GM23248 (cell line): ENCODE measurements at regions not wholly inside any gene's neighbourhood (a gene's known extent, or its start where the extent isn't known, plus 50 kb on each side); places are given as distances from the start of the nearest gene placed in this dataset.
A peak's percentile ranks its signal among the peaks of the same experiment; 100 is the strongest.
"Not testable (repeated sequence)": the region's sequence is repeated elsewhere in the genome, so short reads cannot be mapped to it uniquely, and the experiment has no call there.

Experiments
- DNase-seq: peaks from one replicate; pipeline ENCODE4 v3.0.0-alpha.2; 2015
- H2AFZ ChIP-seq: fragments of 200-600 bp; sonication (generic); 2 replicates; pipeline ENCODE4 v1.6.1; 2016; ENCODE audit warnings: antibody characterized with exemption
- H3F3A ChIP-seq: fragments of 200-600 bp; sonication (generic); 2 replicates; pipeline ENCODE4 v1.6.1; 2016; ENCODE audit warnings: mild to moderate bottlenecking, antibody characterized with exemption, mixed run types; ENCODE audit not compliant: insufficient read depth
- H3K27ac ChIP-seq: fragments of 200-600 bp; sonication (generic); 2 replicates; pipeline ENCODE4 v1.5.1; 2016; ENCODE audit warnings: mild to moderate bottlenecking
- H3K27me3 ChIP-seq: fragments of 200-600 bp; sonication (generic); replicated peaks from 2 replicates; pipeline ENCODE4 v1.6.1; 2016; ENCODE audit warnings: mild to moderate bottlenecking; ENCODE audit not compliant: insufficient read depth
- H3K36me3 ChIP-seq: fragments of 200-600 bp; sonication (generic); 2 replicates; pipeline ENCODE4 v1.6.1; 2016; ENCODE audit warnings: low read depth, mild to moderate bottlenecking
- H3K4me1 ChIP-seq: fragments of 200-600 bp; sonication (generic); 2 replicates; pipeline ENCODE4 v1.6.1; 2016; ENCODE audit warnings: mild to moderate bottlenecking; ENCODE audit not compliant: insufficient read depth
- H3K4me2 ChIP-seq: fragments of 200-600 bp; sonication (generic); one replicate; pipeline ENCODE4 v1.6.1; 2016; ENCODE audit warnings: mild to moderate bottlenecking; ENCODE audit not compliant: unreplicated experiment
- H3K4me3 ChIP-seq: fragments of 200-600 bp; sonication (generic); 2 replicates; pipeline ENCODE4 v1.5.1; 2016; ENCODE audit warnings: mild to moderate bottlenecking
- H3K79me2 ChIP-seq: fragments of 200-600 bp; sonication (generic); 2 replicates; pipeline ENCODE4 v1.6.1; 2016; ENCODE audit warnings: mild to moderate bottlenecking; ENCODE audit not compliant: insufficient read depth
- H3K9ac ChIP-seq: fragments of 200-600 bp; sonication (generic); 2 replicates; pipeline ENCODE4 v1.6.1; 2016; ENCODE audit warnings: mild to moderate bottlenecking
- H3K9me2 ChIP-seq: fragments of 200-600 bp; sonication (generic); 2 replicates; pipeline ENCODE4 v1.6.1; 2016; ENCODE audit warnings: mixed run types, mild to moderate bottlenecking, moderate library complexity; ENCODE audit not compliant: insufficient read depth
- H3K9me3 ChIP-seq: fragments of 200-600 bp; sonication (generic); one replicate; pipeline ENCODE4 v1.6.1; 2017; ENCODE audit warnings: low read depth
- H4K20me1 ChIP-seq: fragments of 200-600 bp; sonication (generic); 2 replicates; pipeline ENCODE4 v1.6.0; 2016; ENCODE audit not compliant: insufficient read depth
- EZH2 ChIP-seq: fragments of 200-600 bp; sonication (generic); IDR thresholded peaks from 2 replicates; pipeline ENCODE4 v1.6.1; 2018; ENCODE audit warnings: antibody characterized with exemption, mild to moderate bottlenecking; ENCODE audit not compliant: insufficient read depth, poor library complexity, severe bottlenecking
- EZH2phosphoT487 ChIP-seq: fragments of 200-600 bp; sonication (generic); IDR thresholded peaks from 2 replicates; pipeline ENCODE4 v1.6.1; 2018; ENCODE audit warnings: antibody characterized with exemption, moderate library complexity, mild to moderate bottlenecking, low read depth; ENCODE audit not compliant: insufficient read depth
- WGBS, 2 experiments: methylation state at CpG; one replicate each; pipeline ENCODE4 v1.1.6; 2015 to 2017; ENCODE audit warnings: low lambda C conversion rate in 2 of 2, low coverage in 1 of 2; ENCODE audit errors: missing lambda C conversion rate in 2 of 2; 5-methylcytosine and 5-hydroxymethylcytosine counted together
- in situ Hi-C: fragments of 300-500 bp; cut with MboI; formaldehyde crosslinking; loops from 2 replicates; pipeline ENCODE4 v1.15.0; 2020

- peak overlapping the region; percentile 35 for H3K4me2 ChIP-seq
- H2AFZ ChIP-seq = no peak overlapping the region
- H3K9me3 ChIP-seq = no peaks in the 10 kb centered on the region
- no peaks in the 10 kb centered on the region; the same call in 1 of the 2 replicates for H3K27me3 ChIP-seq
- no peaks in the 10 kb centered on the region for H4K20me1 ChIP-seq
- peak; percentile 73 for DNase-seq
- H3K36me3 ChIP-seq = no peaks in the 10 kb centered on the region
- in situ Hi-C loops = no loop called here
- H3K4me3 ChIP-seq = no peak overlapping the region
- no peaks in the 10 kb centered on the region for H3K79me2 ChIP-seq
- H3F3A ChIP-seq = peaks cover 11% of the 10 kb centered on the region
- H3K9me2 ChIP-seq = no peaks in the 10 kb centered on the region
- peaks cover 5% of the 10 kb centered on the region for H3K4me1 ChIP-seq
- WGBS, 2 experiments = 0 to 3% methylated on average over 3 of the region's 3 CpGs
- H3K9ac ChIP-seq = no peak overlapping the region
- TF ChIP-seq EZH2phosphoT487 (no peak), EZH2 (no peak)
- H3K27ac ChIP-seq = no peak overlapping the region
Measured at GRCh38 chr6:106858653-106859092, 115.9 kb downstream of the CD24 start.

DNA sequence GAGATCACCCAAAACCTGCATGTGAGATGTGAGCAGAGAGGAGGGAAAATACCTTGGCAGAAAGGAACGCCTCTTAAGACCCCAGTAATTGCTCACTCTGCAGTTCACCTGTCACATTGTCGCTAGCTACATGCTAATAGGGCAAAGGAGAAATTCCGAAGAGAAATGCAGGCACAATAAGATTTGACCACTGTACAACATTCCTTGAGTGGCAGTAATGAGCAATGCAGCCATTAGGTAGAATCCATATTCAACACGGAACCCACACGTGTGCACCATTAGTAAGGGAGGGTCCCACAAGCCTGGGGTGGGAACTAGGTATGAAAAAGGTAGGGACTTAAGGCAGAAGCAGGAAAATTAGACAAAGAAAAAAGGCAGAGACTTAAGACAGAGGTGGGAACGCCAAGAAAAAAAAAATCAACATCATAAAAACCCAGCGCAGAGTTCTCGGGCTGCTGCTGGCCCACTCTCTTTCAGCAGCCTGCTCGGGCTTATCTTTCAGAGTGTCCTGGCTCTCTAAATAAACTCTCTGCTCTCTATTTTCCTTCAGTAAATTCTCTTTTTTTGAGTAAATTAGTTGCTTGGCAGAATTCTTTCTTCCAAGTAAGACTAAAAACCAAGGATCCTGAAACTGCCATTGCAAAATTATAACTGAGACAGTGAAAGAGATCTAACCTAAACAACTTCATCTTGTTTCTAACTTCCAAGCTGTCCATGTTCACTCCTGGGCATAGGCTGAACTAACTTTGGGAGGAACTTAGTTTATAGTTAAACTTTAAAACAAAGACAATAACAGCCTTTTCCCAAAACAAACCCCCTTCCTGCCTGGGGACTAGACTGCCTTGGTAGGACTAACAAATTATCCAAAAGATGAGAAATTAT lies 116.5 kb downstream of the CD24 start:
- Histone ChIP-seq H3K36me3 (no peaks in the 10 kb centered on the region), H3K4me1 (peaks cover 5% of the 10 kb centered on the region), H3K9me2 (no peaks in the 10 kb centered on the region), H3K9me3 (no peaks in the 10 kb centered on the region), H2AFZ (peak overlapping the region; percentile 55), H3K4me3 (no peak overlapping the region), H3F3A (peaks cover 11% of the 10 kb centered on the region), H3K4me2 (peak overlapping the region; percentile 13), H3K27ac (0 out of 2 replicates have a peak overlapping the region, but pooled peaks have one; percentile 21), H3K79me2 (no peaks in the 10 kb centered on the region), H3K27me3 (peaks cover 7% of the 10 kb centered on the region; the same call in 1 of the 2 replicates), H3K9ac (no peak overlapping the region), H4K20me1 (no peaks in the 10 kb centered on the region)
- WGBS, 2 experiments = 58 to 65% methylated on average over 9 of the region's 9 CpGs
- in situ Hi-C loops = no loop called here
- TF ChIP-seq EZH2 (no peak), EZH2phosphoT487 (no peak)
- DNase-seq = peak; percentile 4

- in situ Hi-C loops, H2AFZ ChIP-seq, H3K9me2 ChIP-seq, H3K27ac ChIP-seq, H3K4me3 ChIP-seq, H4K20me1 ChIP-seq, H3K4me1 ChIP-seq, DNase-seq, H3K27me3 ChIP-seq, H3K4me2 ChIP-seq, H3K9ac ChIP-seq, H3K79me2 ChIP-seq, H3K9me3 ChIP-seq, H3K36me3 ChIP-seq: not testable (repeated sequence)
- 96 to 100% methylated on average over 2 of the region's 2 CpGs for WGBS, 2 experiments
- peaks cover 11% of the 10 kb centered on the region for H3F3A ChIP-seq
Measured at GRCh38 chr6:106857310-106857709, 117.2 kb downstream of the CD24 start.

GRCh38 chr6:106856227-106856874 lies 118.2 kb downstream of the CD24 start:
- Histone ChIP-seq H3K4me1 (peaks cover 5% of the 10 kb centered on the region), H3K9me2 (no peaks in the 10 kb centered on the region), H4K20me1 (no peaks in the 10 kb centered on the region), H3K36me3 (no peaks in the 10 kb centered on the region), H3K4me3 (no peak overlapping the region), H3K9ac (no peak overlapping the region), H3F3A (peaks cover 11% of the 10 kb centered on the region), H3K27ac (no peak overlapping the region), H3K9me3 (no peaks in the 10 kb centered on the region), H2AFZ (no peak overlapping the region), H3K27me3 (peaks cover 7% of the 10 kb centered on the region), H3K4me2 (no peak overlapping the region), H3K79me2 (no peaks in the 10 kb centered on the region)
- WGBS, 2 experiments = 72 to 75% methylated on average over 9 of the region's 9 CpGs
- in situ Hi-C loops = no loop called here
- no peak for DNase-seq
- TF ChIP-seq EZH2 (no peak), EZH2phosphoT487 (no peak)
